Ishikawa (cell line): ENCODE measurements at regions not wholly inside any gene's neighbourhood (a gene's known extent, or its start where the extent isn't known, plus 50 kb on each side); places are given as distances from the start of the nearest gene placed in this dataset.

Experiments
- CEBPB ChIP-seq: IDR thresholded peaks from 2 replicates; pipeline ENCODE4 v1.6.1; 2012
- EGR1 ChIP-seq: IDR thresholded peaks from 2 replicates; pipeline ENCODE4 v1.6.1; 2012
- MAX ChIP-seq: IDR thresholded peaks from 2 replicates; pipeline ENCODE4 v1.6.1; 2012
- NFIC ChIP-seq: IDR thresholded peaks from 2 replicates; pipeline ENCODE4 v1.6.1; 2012
- RAD21 ChIP-seq: IDR thresholded peaks from 2 replicates; pipeline ENCODE4 v1.6.1; 2012; ENCODE audit warnings: low read depth
- REST ChIP-seq: IDR thresholded peaks from 2 replicates; pipeline ENCODE4 v1.6.1; 2012; ENCODE audit warnings: low read depth, mild to moderate bottlenecking
- TAF1 ChIP-seq: IDR thresholded peaks from 2 replicates; pipeline ENCODE4 v1.6.1; 2012; ENCODE audit warnings: low read depth, mild to moderate bottlenecking

- no peak for TF ChIP-seq MAX
- no peak for TF ChIP-seq CEBPB
- TF ChIP-seq EGR1: no peak
- no peak for TF ChIP-seq NFIC
- no peak for TF ChIP-seq REST
- TF ChIP-seq RAD21: no peak
- no peak for TF ChIP-seq TAF1
Measured at GRCh38 chr1:38444770-38445442, 398.3 kb upstream of the POU3F1 start.
